ENCODE measurements at regions not wholly inside any gene's neighbourhood (a gene's known extent, or its start where the extent isn't known, plus 50 kb on each side); places are given as distances from the start of the nearest gene placed in this dataset.

GRCh38 chr15:31208817-31209216, 107.3 kb upstream of the TRPM1 start:
- TF ChIP-seq CTCF (IDR thresholded peaks at IDR 0.05 in 4 of 5, conservative IDR thresholded peaks at IDR 0.05 in 1 of 5) (no peak), POLR2A (IDR thresholded peaks at IDR 0.05) (no peak)

Data from gastrocnemius medialis (tissue), 4 donors.